SU-DHL-6 (cell line): ENCODE measurements at regions not wholly inside any gene's neighbourhood (a gene's known extent, or its start where the extent isn't known, plus 50 kb on each side); places are given as distances from the start of the nearest gene placed in this dataset.
"Not testable (repeated sequence)": the region's sequence is repeated elsewhere in the genome, so short reads cannot be mapped to it uniquely, and the experiment has no call there.

Source experiments
- H2AFZ ChIP-seq: fragments of 200-600 bp; sonication (generic); 2 replicates; pipeline ENCODE4 v1.6.1; 2014; ENCODE audit warnings: low read depth, mild to moderate bottlenecking, moderate library complexity, mixed read lengths, antibody characterized with exemption, low read length; ENCODE audit not compliant: severe bottlenecking
- H3F3A ChIP-seq: fragments of 200-600 bp; shearing (Covaris generic); 2 replicates; pipeline ENCODE4 v1.6.0; 2016; ENCODE audit warnings: antibody characterized with exemption, mild to moderate bottlenecking; ENCODE audit not compliant: insufficient read depth
- H3K27ac ChIP-seq: fragments of 200-600 bp; sonication (generic); 2 replicates; pipeline ENCODE4 v1.5.1; 2016; ENCODE audit warnings: low read depth, mild to moderate bottlenecking, low read length, moderate library complexity, mixed read lengths
- H3K27me3 ChIP-seq: fragments of 200-600 bp; sonication (generic), shearing (Covaris generic); 2 replicates; pipeline ENCODE4 v1.6.0; 2014; ENCODE audit warnings: mild to moderate bottlenecking, low read length
- H3K36me3 ChIP-seq: fragments of 200-600 bp; sonication (generic); 2 replicates; pipeline ENCODE4 v1.6.1; 2014; ENCODE audit warnings: mild to moderate bottlenecking, low read length, mixed read lengths
- H3K4me2 ChIP-seq: fragments of 300-600, 200-600 bp; shearing (Covaris generic), sonication (generic); 2 replicates; pipeline ENCODE4 v1.6.0; 2014; ENCODE audit warnings: low read length, low read depth, mild to moderate bottlenecking; ENCODE audit not compliant: poor library complexity, severe bottlenecking
- H3K4me3 ChIP-seq: fragments of 200-600 bp; sonication (generic); 2 replicates; pipeline ENCODE4 v1.5.1; 2014; ENCODE audit warnings: antibody characterized with exemption, low read length, mild to moderate bottlenecking, mixed read lengths; ENCODE audit not compliant: insufficient read depth, poor library complexity, severe bottlenecking
- H3K79me2 ChIP-seq: fragments of 200-600 bp; sonication (generic); 2 replicates; pipeline ENCODE4 v1.6.1; 2014; ENCODE audit warnings: mild to moderate bottlenecking, low read length, moderate library complexity; ENCODE audit not compliant: insufficient read depth
- H3K9ac ChIP-seq: fragments of 200-600 bp; sonication (generic); 2 replicates; pipeline ENCODE4 v1.7.0; 2014; ENCODE audit warnings: mild to moderate bottlenecking, low read length
- H3K9me2 ChIP-seq: fragments of 200-600 bp; sonication (generic); replicated peaks from 2 replicates; pipeline ENCODE4 v1.6.1; 2014; ENCODE audit warnings: low read length; ENCODE audit not compliant: insufficient read depth
- H3K9me3 ChIP-seq: fragments of 200-600 bp; sonication (generic); 2 replicates; pipeline ENCODE4 v1.6.1; 2014; ENCODE audit warnings: low read length, mixed read lengths; ENCODE audit not compliant: insufficient read depth
- H4K20me1 ChIP-seq: fragments of 200-600 bp; sonication (generic); 2 replicates; pipeline ENCODE4 v1.6.1; 2014; ENCODE audit warnings: low read depth, mild to moderate bottlenecking, antibody characterized with exemption, low read length, moderate library complexity, mixed read lengths
- EZH2phosphoT487 ChIP-seq: fragments of 200-600 bp; sonication (generic), shearing (Covaris generic); conservative IDR thresholded peaks from 2 replicates; pipeline ENCODE4 v1.6.1; 2018; ENCODE audit warnings: mild to moderate bottlenecking, antibody characterized with exemption, low read length, moderate library complexity, mixed read lengths
- TF ChIP-seq, protein P1 (sequence below): fragments of 200-600 bp; sonication (generic); IDR thresholded peaks from one replicate; pipeline ENCODE4 v1.5.1; 2017; ENCODE audit warnings: antibody characterized with exemption, mild to moderate bottlenecking, low read length, moderate library complexity; ENCODE audit not compliant: insufficient read depth, poor library complexity, severe bottlenecking

DNA sequence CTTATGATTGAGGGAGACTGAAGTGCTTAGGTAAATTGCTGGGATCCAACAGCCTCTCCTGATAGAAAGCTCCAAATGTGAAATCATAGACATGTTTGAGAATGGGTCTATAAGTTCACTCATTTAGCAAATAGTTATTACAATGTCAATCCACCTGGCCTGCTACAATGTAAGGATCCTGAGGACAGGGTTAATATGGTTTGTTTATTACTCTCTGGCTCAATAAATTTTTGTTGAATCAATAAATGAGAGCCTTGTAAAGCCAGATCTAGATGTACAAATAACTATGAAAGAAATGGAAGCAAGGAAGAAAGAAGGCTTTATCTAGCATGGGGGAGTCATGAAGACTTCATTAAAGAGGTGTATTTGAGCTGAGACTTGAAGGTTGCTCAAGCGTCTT, 165.6 kb upstream of the IGF1 start:
- TF ChIP-seq, protein P1, sequence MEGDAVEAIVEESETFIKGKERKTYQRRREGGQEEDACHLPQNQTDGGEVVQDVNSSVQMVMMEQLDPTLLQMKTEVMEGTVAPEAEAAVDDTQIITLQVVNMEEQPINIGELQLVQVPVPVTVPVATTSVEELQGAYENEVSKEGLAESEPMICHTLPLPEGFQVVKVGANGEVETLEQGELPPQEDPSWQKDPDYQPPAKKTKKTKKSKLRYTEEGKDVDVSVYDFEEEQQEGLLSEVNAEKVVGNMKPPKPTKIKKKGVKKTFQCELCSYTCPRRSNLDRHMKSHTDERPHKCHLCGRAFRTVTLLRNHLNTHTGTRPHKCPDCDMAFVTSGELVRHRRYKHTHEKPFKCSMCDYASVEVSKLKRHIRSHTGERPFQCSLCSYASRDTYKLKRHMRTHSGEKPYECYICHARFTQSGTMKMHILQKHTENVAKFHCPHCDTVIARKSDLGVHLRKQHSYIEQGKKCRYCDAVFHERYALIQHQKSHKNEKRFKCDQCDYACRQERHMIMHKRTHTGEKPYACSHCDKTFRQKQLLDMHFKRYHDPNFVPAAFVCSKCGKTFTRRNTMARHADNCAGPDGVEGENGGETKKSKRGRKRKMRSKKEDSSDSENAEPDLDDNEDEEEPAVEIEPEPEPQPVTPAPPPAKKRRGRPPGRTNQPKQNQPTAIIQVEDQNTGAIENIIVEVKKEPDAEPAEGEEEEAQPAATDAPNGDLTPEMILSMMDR, result no peak
- no peak for TF ChIP-seq EZH2phosphoT487
- no peaks in the 10 kb centered on the region for H3K9me3 ChIP-seq

DNA sequence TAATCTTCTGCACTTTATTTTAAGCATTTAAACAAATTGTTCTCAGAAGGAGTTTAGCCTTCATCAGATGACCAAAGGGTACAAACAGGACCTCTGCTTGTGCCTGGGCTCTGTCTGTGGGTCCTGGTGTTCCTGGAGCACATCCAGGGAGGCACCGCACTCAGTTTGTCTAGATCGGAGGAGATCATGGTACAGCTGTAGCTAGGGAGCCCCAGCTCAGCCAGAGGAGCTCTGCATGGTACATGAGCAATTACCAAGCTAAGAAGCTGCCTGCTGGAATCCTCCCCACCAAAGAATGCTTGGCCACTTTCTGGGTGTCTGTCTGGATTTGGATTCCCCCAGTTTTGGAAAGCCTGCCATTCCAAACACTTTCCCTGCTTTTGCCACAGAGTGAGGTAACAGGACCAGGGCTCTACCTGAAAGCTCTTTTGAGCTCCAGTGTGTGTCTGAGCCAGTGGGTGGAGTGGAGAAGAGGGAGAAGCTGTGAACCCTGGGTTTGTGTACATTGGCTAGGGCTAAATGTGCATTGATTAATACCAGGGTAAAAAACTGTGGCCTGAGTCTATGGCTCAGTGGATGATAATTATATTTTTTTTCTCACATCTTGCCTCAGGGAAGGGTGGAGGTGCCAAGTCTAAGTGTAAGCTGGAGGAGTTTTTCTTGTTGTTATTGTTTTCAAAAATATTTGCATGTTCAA, 163.7 kb upstream of the IGF1 start:
- H3K36me3 ChIP-seq, result no peaks in the 10 kb centered on the region
- H2AFZ ChIP-seq, result no peak overlapping the region
- no peak overlapping the region for H3K27ac ChIP-seq
- no peak overlapping the region for H3K9ac ChIP-seq
- TF ChIP-seq, protein P1, result no peak
- no peak for TF ChIP-seq EZH2phosphoT487
- H4K20me1 ChIP-seq, result no peaks in the 10 kb centered on the region
- no peak overlapping the region for H3K4me2 ChIP-seq
- no peaks in the 10 kb centered on the region for H3F3A ChIP-seq
- H3K79me2 ChIP-seq, result no peaks in the 10 kb centered on the region
- H3K27me3 ChIP-seq, result no peaks in the 10 kb centered on the region
- H3K9me3 ChIP-seq, result no peaks in the 10 kb centered on the region
- no peaks in the 10 kb centered on the region for H3K9me2 ChIP-seq
- H3K4me3 ChIP-seq, result no peak overlapping the region

More for the DNA sequence above, 165.6 kb upstream of the IGF1 start:
- Histone ChIP-seq H3K9me2 (no peaks in the 10 kb centered on the region), H4K20me1 (no peaks in the 10 kb centered on the region), H3K27ac (no peak overlapping the region), H3K4me3 (no peak overlapping the region), H3F3A (no peaks in the 10 kb centered on the region), H3K4me2 (no peak overlapping the region), H3K9ac (no peak overlapping the region), H3K27me3 (no peaks in the 10 kb centered on the region), H2AFZ (no peak overlapping the region), H3K79me2 (no peaks in the 10 kb centered on the region), H3K36me3 (no peaks in the 10 kb centered on the region)

DNA sequence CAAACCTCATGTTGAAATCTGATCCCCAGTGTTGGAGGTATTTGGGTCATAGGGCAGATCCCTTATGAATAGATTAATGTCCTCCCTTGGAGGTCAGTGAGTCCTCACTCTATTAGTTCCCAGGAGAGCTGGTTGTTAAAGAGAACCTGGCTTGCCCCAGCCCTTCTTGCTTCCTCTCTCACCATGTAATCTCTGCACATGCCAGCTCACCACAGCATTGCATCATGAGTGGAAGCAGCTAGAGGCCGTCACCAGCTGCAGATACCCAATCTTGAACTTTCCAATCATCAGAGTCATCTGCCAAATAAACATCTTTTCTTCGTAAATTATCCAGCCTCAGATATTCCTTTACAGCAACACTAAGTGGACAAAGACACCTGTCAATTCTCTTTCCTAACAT, 161.8 kb upstream of the IGF1 start:
- Histone ChIP-seq H3K27ac (no peak overlapping the region), H3K9me2 (no peaks in the 10 kb centered on the region), H3K27me3 (no peaks in the 10 kb centered on the region), H3K9ac (no peak overlapping the region), H3K79me2 (no peaks in the 10 kb centered on the region), H3K36me3 (no peaks in the 10 kb centered on the region), H3K4me3 (no peak overlapping the region), H2AFZ (no peak overlapping the region), H3K4me2 (no peak overlapping the region), H3K9me3 (no peaks in the 10 kb centered on the region), H3F3A (no peaks in the 10 kb centered on the region), H4K20me1 (no peaks in the 10 kb centered on the region)
- TF ChIP-seq, protein P1, result no peak
- no peak for TF ChIP-seq EZH2phosphoT487

DNA sequence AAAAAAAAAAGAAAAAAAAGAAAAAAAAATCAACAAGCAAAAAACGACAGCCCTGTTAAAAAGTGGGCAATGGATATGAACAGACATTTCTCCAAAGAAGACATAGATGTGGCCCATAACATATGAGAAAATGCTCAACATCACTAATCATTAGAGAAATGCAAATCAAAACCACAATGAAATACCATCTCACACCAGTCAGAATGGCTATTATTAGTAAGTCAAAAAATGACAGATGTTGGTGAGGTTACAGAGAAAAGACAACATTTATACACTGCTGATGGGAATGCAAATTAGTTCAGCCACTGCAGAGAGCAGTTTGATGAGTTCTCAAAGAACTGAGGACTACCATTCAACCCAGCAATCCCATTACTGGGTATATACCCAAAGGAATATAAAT, 160.3 kb upstream of the IGF1 start:
- H3K4me2 ChIP-seq, H3K79me2 ChIP-seq, H3K9me2 ChIP-seq, H4K20me1 ChIP-seq, H3K4me3 ChIP-seq, H3F3A ChIP-seq, H3K9ac ChIP-seq, H2AFZ ChIP-seq, H3K27ac ChIP-seq, H3K9me3 ChIP-seq, H3K36me3 ChIP-seq, H3K27me3 ChIP-seq: not testable (repeated sequence)
